Esophagus squamous epithelium (tissue), 5 donors: ENCODE measurements at regions not wholly inside any gene's neighbourhood (a gene's known extent, or its start where the extent isn't known, plus 50 kb on each side); places are given as distances from the start of the nearest gene placed in this dataset.

Experiments
- DNase-seq: peaks from one replicate; lab custom pipeline; 2025; lab: John Stamatoyannopoulos, UW
- H3K27ac ChIP-seq, 4 donors: fragments of 200-600 bp; sonication (generic); one replicate each; pipeline ENCODE4 v1.5.1; 2016 to 2019; ENCODE audit warnings: mild to moderate bottlenecking in 1 of 4
- H3K27me3 ChIP-seq, 4 donors: fragments of 200-600 bp; sonication (generic); 1 replicate in 3 of 4; 2 replicates in 1 of 4; pipeline versions ENCODE4 v1.5.1 to v1.6.0; 2017 to 2021; ENCODE audit warnings: antibody characterized with exemption in 1 of 4
- H3K36me3 ChIP-seq, 3 donors: fragments of 200-600 bp; sonication (generic); one replicate each; pipeline ENCODE4 v1.5.1; 2016 to 2019
- H3K4me1 ChIP-seq, 3 donors: fragments of 200-600 bp; sonication (generic); one replicate each; pipeline ENCODE4 v1.5.1; 2017 to 2019
- H3K4me3 ChIP-seq, 4 donors: fragments of 200-600 bp; sonication (generic); 1 replicate in 3 of 4; 2 replicates in 1 of 4; pipeline ENCODE4 v1.5.1; 2016 to 2019; ENCODE audit warnings: mild to moderate bottlenecking in 2 of 4, moderate library complexity in 1 of 4
- H3K9me3 ChIP-seq, 3 donors: fragments of 200-600 bp; sonication (generic); one replicate each; pipeline ENCODE4 v1.5.1; 2016 to 2019
- POLR2A ChIP-seq, 4 donors: fragments of 450-650 bp; IDR thresholded peaks; one replicate each; pipeline ENCODE4 v1.6.1; 2017; ENCODE audit warnings: antibody characterized with exemption in 4 of 4, mild to moderate bottlenecking in 4 of 4, moderate library complexity in 3 of 4
- WGBS, 2 donors: methylation state at CpG; one replicate each; pipeline ENCODE4 v1.1.5; 2018; 5-methylcytosine and 5-hydroxymethylcytosine counted together
- intact Hi-C: fragments of 100-400 bp; cut with DNase I; formaldehyde crosslinking; loops from one replicate; pipeline ENCODE4 v1.15.0; 2022
- TF ChIP-seq, protein P1 (sequence below), 6 experiments: fragments of 450-650 bp in 4 of 6; fragments of 200-600 bp in 2 of 6; sonication (generic) in 2 of 6; IDR thresholded peaks; one replicate each; pipeline ENCODE4 v1.5.1; 2016 to 2019; ENCODE audit warnings: antibody characterized with exemption in 6 of 6, mild to moderate bottlenecking in 4 of 6, moderate library complexity in 4 of 6
- donor health status: DM: yes; HTN: yes; CAD: no.

DNA sequence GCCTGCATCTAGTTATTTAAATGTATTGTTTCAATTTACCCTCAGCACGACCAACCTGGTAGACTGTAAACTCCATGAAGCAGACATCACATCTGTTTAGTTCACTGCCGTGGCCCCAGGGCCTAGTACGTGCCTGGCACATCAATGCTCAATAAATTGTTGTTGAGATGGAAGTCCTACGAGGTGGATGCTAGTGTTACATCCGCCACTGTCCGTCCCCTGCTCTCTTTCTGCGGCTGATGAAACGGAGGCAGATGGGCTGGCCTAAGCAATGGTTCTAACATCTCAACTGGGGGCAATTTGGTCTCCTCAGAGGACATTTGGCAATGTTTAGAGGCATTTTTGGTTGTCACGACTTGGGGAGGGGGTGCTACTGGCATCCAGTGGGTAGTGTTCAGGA is 121.4 kb upstream of the IGSF21 start:
- Histone ChIP-seq H3K4me3 (no peak overlapping the region), H3K27me3 (peaks cover 0 to 40% (median 0%) of the 10 kb centered on the region in 4 donors), H3K27ac (no peak overlapping the region), H3K4me1 (no peaks in the 10 kb centered on the region), H3K9me3 (no peaks in the 10 kb centered on the region), H3K36me3 (no peaks in the 10 kb centered on the region)
- no peak for DNase-seq
- 83 to 85% methylated on average over 8 to 9 of the region's 9 CpGs for WGBS, 2 donors
- TF ChIP-seq POLR2A (IDR thresholded peaks at IDR 0.05): no peak
- TF ChIP-seq, protein P1, sequence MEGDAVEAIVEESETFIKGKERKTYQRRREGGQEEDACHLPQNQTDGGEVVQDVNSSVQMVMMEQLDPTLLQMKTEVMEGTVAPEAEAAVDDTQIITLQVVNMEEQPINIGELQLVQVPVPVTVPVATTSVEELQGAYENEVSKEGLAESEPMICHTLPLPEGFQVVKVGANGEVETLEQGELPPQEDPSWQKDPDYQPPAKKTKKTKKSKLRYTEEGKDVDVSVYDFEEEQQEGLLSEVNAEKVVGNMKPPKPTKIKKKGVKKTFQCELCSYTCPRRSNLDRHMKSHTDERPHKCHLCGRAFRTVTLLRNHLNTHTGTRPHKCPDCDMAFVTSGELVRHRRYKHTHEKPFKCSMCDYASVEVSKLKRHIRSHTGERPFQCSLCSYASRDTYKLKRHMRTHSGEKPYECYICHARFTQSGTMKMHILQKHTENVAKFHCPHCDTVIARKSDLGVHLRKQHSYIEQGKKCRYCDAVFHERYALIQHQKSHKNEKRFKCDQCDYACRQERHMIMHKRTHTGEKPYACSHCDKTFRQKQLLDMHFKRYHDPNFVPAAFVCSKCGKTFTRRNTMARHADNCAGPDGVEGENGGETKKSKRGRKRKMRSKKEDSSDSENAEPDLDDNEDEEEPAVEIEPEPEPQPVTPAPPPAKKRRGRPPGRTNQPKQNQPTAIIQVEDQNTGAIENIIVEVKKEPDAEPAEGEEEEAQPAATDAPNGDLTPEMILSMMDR (IDR thresholded peaks at IDR 0.05): no peak
- intact Hi-C loops: no loop called here

GRCh38 chr1:17990401-17990800 is 117.2 kb upstream of the IGSF21 start:
- TF ChIP-seq, protein P1 (IDR thresholded peaks at IDR 0.05): no peak
- TF ChIP-seq POLR2A (IDR thresholded peaks at IDR 0.05): no peak
- H3K36me3 ChIP-seq: no peaks in the 10 kb centered on the region
- DNase-seq: no peak
- no peaks in the 10 kb centered on the region for H3K4me1 ChIP-seq
- 29 to 63% methylated on average over 1 of the region's 1 CpG for WGBS, 2 donors
- H3K27me3 ChIP-seq: peaks cover 0 to 23% (median 0%) of the 10 kb centered on the region in 4 donors
- no peaks in the 10 kb centered on the region for H3K9me3 ChIP-seq
- intact Hi-C loops: no loop called here
- H3K4me3 ChIP-seq: no peak overlapping the region
- H3K27ac ChIP-seq: no peak overlapping the region

GRCh38 chr1:17991996-17992395 is 115.6 kb upstream of the IGSF21 start:
- no peak for DNase-seq
- intact Hi-C loops: no loop called here
- 45% methylated on average over 2 of the region's 4 CpGs; no CpG with 5 or more reads in 1 of the 2 donors for WGBS, 2 donors
- H3K9me3 ChIP-seq: no peaks in the 10 kb centered on the region
- no peaks in the 10 kb centered on the region for H3K36me3 ChIP-seq
- no peaks in the 10 kb centered on the region for H3K4me1 ChIP-seq
- TF ChIP-seq, protein P1 (IDR thresholded peaks at IDR 0.05): no peak
- TF ChIP-seq POLR2A (IDR thresholded peaks at IDR 0.05): no peak
- no peak overlapping the region for H3K4me3 ChIP-seq
- H3K27me3 ChIP-seq: peaks cover 0 to 32% (median 0%) of the 10 kb centered on the region in 4 donors
- H3K27ac ChIP-seq: no peak overlapping the region

- H3K27me3 ChIP-seq: peaks cover 0 to 40% (median 0%) of the 10 kb centered on the region in 4 donors
- H3K4me1 ChIP-seq: no peaks in the 10 kb centered on the region
- H3K4me3 ChIP-seq: no peak overlapping the region
- TF ChIP-seq POLR2A (IDR thresholded peaks at IDR 0.05): no peak
- TF ChIP-seq, protein P1 (IDR thresholded peaks at IDR 0.05): no peak
- H3K36me3 ChIP-seq: no peaks in the 10 kb centered on the region
- no peak overlapping the region for H3K27ac ChIP-seq
- no peak for DNase-seq
- 73 to 76% methylated on average over 5 of the region's 5 CpGs for WGBS, 2 donors
- intact Hi-C loops: no loop called here
- H3K9me3 ChIP-seq: no peaks in the 10 kb centered on the region
Observed at GRCh38 chr1:17992800-17993199, 114.8 kb upstream of the IGSF21 start.

GRCh38 chr1:17994046-17994445 is 113.6 kb upstream of the IGSF21 start:
- TF ChIP-seq, protein P1 (IDR thresholded peaks at IDR 0.05): no peak
- TF ChIP-seq POLR2A (IDR thresholded peaks at IDR 0.05): no peak
- 58 to 71% methylated on average over 3 to 4 of the region's 5 CpGs for WGBS, 2 donors
- DNase-seq: no peak
- Histone ChIP-seq H3K27me3 (peaks cover 0 to 50% (median 0%) of the 10 kb centered on the region in 4 donors), H3K27ac (no peak overlapping the region), H3K4me1 (no peaks in the 10 kb centered on the region), H3K36me3 (no peaks in the 10 kb centered on the region), H3K9me3 (no peaks in the 10 kb centered on the region), H3K4me3 (no peak overlapping the region)
- intact Hi-C loops: no loop called here
